ENCODE measurements at regions not wholly inside any gene's neighbourhood (a gene's known extent, or its start where the extent isn't known, plus 50 kb on each side); places are given as distances from the start of the nearest gene placed in this dataset.
A peak's percentile ranks its signal among the peaks of the same experiment; 100 is the strongest.

GRCh38 chr6:142682985-142683384, 262.0 kb downstream of the HIVEP2 start:
- no peak for DNase-seq (ENCODE audit: low read depth)

DNA sequence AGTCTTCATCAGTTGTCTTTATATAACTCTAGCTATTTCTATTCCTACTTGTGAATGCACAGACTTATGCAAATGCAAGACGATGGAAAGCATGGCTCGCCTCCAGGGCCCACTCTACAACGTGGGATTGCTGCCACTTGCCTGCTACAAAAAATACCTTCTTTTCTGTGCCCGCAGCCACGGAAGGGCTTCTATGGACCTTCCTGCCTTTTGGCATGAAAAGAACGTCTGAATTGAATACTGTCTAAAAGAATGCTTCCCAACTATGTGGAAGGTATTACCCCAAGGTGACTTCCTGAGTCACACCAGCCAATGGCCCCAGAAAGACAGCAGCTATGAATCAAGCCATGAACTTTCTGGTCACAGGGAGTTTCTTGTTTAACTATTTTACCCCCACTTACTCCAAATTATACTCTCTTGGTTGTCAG, 261.2 kb downstream of the HIVEP2 start:
- DNase-seq (ENCODE audit: low read depth), result no peak

DNA sequence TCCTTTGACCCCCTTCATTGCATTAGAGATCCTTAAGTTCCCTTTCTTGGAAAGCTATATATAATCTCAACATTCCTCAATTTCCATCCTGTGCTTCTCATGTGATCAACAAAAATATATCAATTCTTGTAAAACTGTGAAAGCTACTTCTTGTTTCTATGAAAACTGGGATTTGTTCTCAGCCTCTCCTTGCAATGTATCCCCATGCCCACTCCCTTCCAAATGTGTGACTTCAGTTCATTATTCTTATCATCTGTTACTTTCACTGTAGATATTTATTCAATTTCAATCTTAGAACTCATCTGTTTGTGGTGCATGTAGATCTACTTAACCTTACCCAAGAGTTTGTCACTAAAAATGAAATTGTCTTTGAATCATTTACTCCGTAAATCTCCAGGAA, 260.6 kb downstream of the HIVEP2 start:
- DNase-seq (ENCODE audit: low read depth), result no peak

DNA sequence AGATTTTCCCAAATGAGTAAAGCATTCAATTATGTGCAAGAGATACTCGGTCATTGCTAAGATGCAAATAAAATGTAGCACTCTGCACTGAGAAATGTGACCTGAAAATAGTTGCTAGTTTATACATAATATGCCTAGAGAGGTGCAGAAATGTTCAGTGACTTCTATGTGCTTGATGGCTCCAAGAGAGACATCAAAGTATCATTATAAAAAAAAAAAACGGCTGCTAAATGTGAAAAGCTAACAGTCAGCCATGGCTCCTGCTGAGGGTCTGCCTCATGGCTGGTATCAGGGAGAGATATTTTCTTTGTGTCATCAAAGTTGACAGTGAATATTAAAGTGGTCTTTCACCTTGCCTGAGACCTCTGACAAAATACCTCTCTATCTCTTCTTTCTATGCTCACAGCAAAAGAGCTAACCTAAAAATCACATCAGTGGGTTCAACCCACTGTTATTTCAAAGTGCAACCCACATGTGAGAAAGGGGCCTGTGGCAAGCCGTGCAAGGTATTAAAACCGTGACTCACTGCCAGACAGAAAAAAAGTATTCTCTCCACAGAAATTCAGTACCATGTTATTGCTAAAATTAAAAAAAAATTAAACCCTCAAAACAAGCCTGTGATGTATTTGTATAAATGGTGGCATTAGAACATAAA, 259.0 kb downstream of the HIVEP2 start:
- no peak for DNase-seq (ENCODE audit: low read depth)

- no peak for DNase-seq (ENCODE audit: low read depth)
Observed at GRCh38 chr6:142686507-142686887, 258.5 kb downstream of the HIVEP2 start.

DNA sequence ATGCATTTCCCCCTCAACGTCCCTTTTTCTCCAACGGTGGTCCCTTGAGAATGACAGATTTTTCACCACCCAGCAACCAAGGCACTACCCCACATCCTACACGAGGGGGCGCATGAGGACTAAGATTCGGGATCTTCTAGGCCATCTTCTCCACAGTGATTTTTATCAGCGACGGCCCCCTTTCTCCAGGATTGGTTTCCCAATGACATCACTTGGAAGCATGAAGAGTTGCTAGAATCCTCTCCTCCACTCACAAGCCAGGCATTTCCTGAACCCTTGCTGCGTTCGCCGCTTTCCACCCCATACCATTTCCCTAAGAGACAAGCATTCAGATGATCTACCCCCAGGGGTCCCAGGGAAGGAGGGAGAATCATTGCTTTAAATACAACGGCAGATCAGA, 252.0 kb downstream of the HIVEP2 start:
- peak; percentile 57 for DNase-seq (ENCODE audit: low read depth)

GRCh38 chr6:142693441-142693840, 251.5 kb downstream of the HIVEP2 start:
- DNase-seq (ENCODE audit: low read depth), result no peak

- DNase-seq (ENCODE audit: low read depth), result no peak
Observed at GRCh38 chr6:142694054-142694453, 250.9 kb downstream of the HIVEP2 start.

DNA sequence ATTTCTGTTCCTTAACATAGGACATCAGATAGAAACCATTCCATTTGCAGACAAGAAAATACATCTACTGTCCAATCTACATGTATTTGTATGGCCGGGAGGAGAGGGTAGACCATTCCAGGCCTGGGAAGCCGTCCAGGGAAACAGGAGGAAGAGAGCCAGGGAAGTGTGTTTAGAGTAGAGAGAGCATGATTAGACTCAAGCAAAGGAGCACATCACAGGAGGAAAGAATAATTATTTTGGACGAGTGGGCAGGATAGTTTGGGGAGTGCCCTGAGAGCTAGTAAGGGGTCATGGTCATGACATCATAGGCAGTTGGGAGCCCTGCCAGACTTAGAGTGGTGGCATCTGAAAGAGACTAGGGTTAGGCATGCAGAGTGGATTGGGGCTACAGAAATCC, 250.0 kb downstream of the HIVEP2 start:
- DNase-seq (ENCODE audit: low read depth), result no peak

DNA sequence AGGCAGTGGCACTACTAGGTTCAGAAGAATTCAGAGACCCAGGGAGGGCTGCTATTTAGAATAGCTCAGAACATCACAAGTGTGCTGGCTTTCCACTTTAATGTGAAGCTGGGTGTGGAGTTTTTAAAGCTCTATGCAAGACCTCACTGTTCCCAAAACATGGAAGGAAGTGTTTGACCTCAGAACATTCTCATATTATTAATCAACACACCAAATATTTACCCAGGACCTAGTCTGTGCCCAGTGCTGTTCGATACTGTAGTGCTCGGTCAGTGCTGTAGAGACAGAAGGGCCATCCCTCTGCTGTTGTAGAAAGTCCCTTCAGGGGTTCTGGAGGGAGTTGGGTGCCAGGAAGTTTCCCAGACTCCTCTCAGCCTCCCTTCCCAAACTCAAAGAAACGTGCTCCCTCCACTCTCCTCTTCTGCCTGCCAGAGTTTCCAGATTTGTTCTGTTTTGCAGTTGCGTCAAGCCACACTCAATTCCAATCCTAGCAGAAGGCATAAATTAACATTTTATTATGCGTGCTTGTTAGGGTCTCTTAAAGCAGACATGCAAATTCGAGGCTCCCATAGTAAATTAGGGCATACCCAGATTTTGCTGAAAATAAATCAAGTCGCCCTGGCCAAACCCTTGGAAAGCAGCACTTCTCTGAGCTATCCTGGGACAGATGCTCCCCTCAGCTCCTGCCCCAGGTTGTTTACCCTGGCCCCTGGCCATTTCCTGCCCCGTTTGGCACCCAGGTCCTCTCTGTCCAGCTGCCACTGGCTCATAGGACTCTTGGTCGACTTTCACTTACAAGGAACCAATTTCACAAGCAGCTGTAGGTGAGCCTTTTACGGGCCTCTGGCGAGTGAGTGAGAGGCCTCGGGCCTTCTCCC, 248.6 kb downstream of the HIVEP2 start:
- no peak for DNase-seq (ENCODE audit: low read depth)

DNA sequence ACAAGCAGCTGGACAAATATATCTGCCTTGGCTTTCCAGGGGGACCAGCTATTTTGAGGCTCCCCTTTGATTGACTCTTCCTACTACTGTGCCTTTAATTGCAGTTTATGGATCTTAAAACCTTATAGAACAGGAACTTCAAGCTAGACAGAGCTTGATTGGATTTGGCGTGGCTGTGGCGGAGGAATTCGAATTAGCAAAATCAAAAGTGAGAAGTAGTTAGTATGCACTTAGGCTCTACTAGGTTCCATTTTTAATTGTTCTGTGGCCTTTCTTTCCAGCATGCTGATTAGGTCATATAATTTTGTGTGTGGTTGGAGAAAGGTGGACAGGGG, 248.0 kb downstream of the HIVEP2 start:
- no peak for DNase-seq (ENCODE audit: low read depth)

GRCh38 chr6:142697922-142698321, 247.1 kb downstream of the HIVEP2 start:
- DNase-seq (ENCODE audit: low read depth), result no peak

GRCh38 chr6:142698751-142699150, 246.2 kb downstream of the HIVEP2 start:
- DNase-seq (ENCODE audit: low read depth), result no peak

DNA sequence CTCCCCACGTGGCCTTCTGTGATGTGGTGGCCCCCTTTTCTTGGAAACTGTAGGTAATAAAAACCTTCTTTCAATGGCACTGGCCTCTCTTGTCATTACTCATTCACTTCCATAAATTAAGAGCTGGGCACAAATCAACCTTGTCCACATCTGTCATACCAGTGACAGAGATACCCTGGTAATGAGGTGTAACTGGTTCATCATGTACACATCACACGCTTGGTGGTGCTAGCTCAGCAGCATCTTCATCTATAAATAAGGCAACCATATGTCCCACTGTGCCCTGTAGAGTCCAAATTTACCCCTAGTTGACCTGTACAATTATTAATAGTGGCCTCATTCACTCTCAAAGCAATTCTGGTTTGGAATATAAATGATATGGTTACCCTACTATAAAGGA, 245.6 kb downstream of the HIVEP2 start:
- no peak for DNase-seq (ENCODE audit: low read depth)

DNA sequence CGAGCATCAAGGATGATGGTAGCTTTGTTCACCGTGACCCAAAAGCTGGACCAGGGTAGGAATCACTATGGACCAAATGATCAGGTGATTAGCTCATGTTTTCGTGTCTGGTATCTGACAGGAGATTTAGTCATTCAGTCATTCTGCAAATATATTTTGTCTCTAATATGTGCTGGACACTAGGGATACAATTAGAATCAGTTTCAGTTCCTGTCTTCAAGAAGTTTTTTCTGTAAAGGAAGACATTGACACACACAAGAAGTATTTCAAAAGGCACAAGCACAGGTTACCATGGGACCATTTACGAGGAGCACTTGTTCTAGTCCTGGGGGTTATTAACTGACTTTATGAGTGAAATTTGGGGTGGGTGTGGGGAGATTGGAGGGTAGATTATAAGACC, 244.9 kb downstream of the HIVEP2 start:
- no peak for DNase-seq (ENCODE audit: low read depth)

GRCh38 chr6:142700671-142701312, 244.2 kb downstream of the HIVEP2 start:
- no peak for DNase-seq (ENCODE audit: low read depth)

All from T follicular helper cell (primary cell).